Psoas muscle (tissue), 7 donors: ENCODE measurements at regions not wholly inside any gene's neighbourhood (a gene's known extent, or its start where the extent isn't known, plus 50 kb on each side); places are given as distances from the start of the nearest gene placed in this dataset.
"Not testable (repeated sequence)": the region's sequence is repeated elsewhere in the genome, so short reads cannot be mapped to it uniquely, and the experiment has no call there.

ENCODE experiments used
- ATAC-seq, 4 donors: fragments of 200-7000 bp; cut with Tn5 transposase; one replicate each; pipeline ENCODE4 v1.9.1; 2020; ENCODE audit warnings: moderate library complexity in 3 of 4, mild to moderate bottlenecking in 2 of 4
- DNase-seq, 2 donors: peaks; one replicate each; pipeline ENCODE4 v3.0.0-alpha.2; 2020
- H3K27ac ChIP-seq: fragments of 200-600 bp; one replicate; pipeline ENCODE4 v1.8.0; 2022
- H3K27me3 ChIP-seq, 3 donors: fragments of 200-600 bp in 1 of 3; one replicate each; pipeline versions ENCODE4 v1.6.1 to v1.8.0; 2013 to 2022; ENCODE audit warnings: low read length in 2 of 3, mild to moderate bottlenecking in 2 of 3, moderate library complexity in 1 of 3; ENCODE audit not compliant: insufficient read depth in 3 of 3
- H3K36me3 ChIP-seq, 2 donors: fragments of 200-600 bp in 1 of 2; one replicate each; pipeline versions ENCODE4 v1.6.1 to v1.8.0; 2013 to 2022; ENCODE audit warnings: low read depth in 1 of 2, mild to moderate bottlenecking in 1 of 2, moderate library complexity in 1 of 2; ENCODE audit not compliant: insufficient read depth in 1 of 2
- H3K4me1 ChIP-seq: fragments of 200-600 bp; one replicate; pipeline ENCODE4 v1.8.0; 2022
- H3K4me3 ChIP-seq: fragments of 200-600 bp; one replicate; pipeline ENCODE4 v1.8.0; 2022; ENCODE audit warnings: mild to moderate bottlenecking
- H3K9me3 ChIP-seq: fragments of 200-600 bp; one replicate; pipeline ENCODE4 v1.8.0; 2022
- WGBS, 3 donors: extraction: QIAGEN DNeasy Blood & Tissue Kit; methylation state at CpG; one replicate each; pipeline versions ENCODE4 v1.1.6 to v1.1.7; 2013; 5-methylcytosine and 5-hydroxymethylcytosine counted together
- intact Hi-C, 2 donors: fragments of 100-400 bp; cut with DNase I; formaldehyde crosslinking; loops; one replicate each; pipeline versions ENCODE4 v1.11.0 to v1.14.2; 2022
- TF ChIP-seq, protein P1 (sequence below): fragments of 200-600 bp; IDR thresholded peaks from one replicate; pipeline ENCODE4 v1.8.0; 2022; ENCODE audit warnings: antibody characterized with exemption
- donor health status: healthy with polysubstance abuse.
- donor health status: DM: no; HTN: no; CAD: no; lungs with moderate emphysema.
- donor health status: Bipolar disorder and iron deficiency.
- donor health status: healthy.
- donor health status: DM: yes; HTN: yes; CAD: no.
- donor health status: DM: no; HTN: no; CAD: no.
- donor health status: DM: yes; HTN: yes; CAD: no.

DNA sequence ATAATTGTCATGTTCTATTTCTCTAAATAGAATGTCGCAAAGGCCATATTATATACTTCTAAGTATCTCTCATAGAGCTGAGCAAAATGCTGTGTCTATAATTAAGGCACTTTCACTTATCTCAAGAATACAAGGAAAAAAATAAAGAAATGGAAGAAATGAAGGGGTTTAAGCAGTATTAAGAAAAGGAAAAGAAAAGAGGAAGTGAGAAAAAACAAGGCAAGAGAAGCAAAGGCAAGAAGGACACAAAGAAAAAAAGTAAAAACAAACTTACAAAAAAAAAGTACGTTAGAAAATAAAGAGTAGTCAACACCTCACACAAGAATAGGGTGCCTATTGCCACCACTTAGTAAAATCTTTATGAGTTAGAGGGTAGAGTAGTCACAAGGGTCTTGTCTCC is 506.2 kb downstream of the GABRG2 start:
- intact Hi-C loops, result no loop called here
- ATAC-seq (no peak), DNase-seq (no peak)
- Histone ChIP-seq H3K27me3 (no peaks in the 10 kb centered on the region), H3K4me1 (no peaks in the 10 kb centered on the region), H3K4me3 (no peak overlapping the region), H3K27ac (no peak overlapping the region), H3K36me3 (no peaks in the 10 kb centered on the region), H3K9me3 (no peaks in the 10 kb centered on the region)
- TF ChIP-seq, protein P1, sequence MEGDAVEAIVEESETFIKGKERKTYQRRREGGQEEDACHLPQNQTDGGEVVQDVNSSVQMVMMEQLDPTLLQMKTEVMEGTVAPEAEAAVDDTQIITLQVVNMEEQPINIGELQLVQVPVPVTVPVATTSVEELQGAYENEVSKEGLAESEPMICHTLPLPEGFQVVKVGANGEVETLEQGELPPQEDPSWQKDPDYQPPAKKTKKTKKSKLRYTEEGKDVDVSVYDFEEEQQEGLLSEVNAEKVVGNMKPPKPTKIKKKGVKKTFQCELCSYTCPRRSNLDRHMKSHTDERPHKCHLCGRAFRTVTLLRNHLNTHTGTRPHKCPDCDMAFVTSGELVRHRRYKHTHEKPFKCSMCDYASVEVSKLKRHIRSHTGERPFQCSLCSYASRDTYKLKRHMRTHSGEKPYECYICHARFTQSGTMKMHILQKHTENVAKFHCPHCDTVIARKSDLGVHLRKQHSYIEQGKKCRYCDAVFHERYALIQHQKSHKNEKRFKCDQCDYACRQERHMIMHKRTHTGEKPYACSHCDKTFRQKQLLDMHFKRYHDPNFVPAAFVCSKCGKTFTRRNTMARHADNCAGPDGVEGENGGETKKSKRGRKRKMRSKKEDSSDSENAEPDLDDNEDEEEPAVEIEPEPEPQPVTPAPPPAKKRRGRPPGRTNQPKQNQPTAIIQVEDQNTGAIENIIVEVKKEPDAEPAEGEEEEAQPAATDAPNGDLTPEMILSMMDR, result no peak
- WGBS, 3 donors, result 74 to 83% (median 82%) methylated on average over 2 of the region's 2 CpGs

DNA sequence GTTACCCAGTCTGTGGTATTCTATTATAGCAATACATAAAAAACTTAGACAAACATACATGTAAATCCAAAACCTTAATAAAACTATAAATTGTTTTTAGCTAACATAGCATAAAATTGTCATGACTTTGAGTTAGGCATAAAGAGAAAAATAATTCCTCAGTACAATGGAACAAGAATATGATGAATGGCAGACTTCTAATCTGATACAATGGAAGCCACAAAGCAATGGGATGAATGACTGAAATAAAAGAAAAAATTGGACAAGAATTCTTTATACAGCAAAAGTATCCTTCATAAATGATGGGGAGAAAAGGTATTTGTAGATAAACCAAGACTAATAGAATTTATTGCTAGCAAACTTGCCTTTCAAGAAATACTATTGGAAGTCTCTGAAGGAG is 524.2 kb downstream of the GABRG2 start:
- Histone ChIP-seq H3K27ac (no peak overlapping the region), H3K36me3 (no peaks in the 10 kb centered on the region), H3K4me1 (no peaks in the 10 kb centered on the region), H3K9me3 (no peaks in the 10 kb centered on the region), H3K27me3 (no peaks in the 10 kb centered on the region), H3K4me3 (no peak overlapping the region)
- TF ChIP-seq, protein P1, result no peak
- no peak for DNase-seq
- no peak for ATAC-seq
- intact Hi-C loops, result no loop called here

DNA sequence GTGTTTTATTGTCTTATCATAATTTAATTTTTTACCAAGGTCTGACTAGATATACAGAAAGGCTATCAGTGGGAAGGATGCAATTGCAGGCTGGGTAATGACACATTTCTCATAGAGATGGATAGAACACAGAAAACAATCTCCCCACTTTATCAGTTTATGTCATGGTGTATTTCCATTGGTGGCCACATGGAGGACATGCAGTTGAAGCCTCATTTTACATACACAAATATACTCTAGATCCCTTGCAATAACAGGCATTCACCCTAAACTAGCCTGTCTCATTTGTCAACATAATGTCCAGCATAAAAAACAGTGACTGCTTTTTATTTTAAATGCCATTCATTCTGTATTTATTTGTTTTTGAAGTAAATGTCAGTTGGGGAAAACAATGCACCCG is 526.3 kb downstream of the GABRG2 start:
- Histone ChIP-seq H3K9me3 (no peaks in the 10 kb centered on the region), H3K27me3 (no peaks in the 10 kb centered on the region), H3K4me3 (no peak overlapping the region), H3K27ac (no peak overlapping the region), H3K36me3 (no peaks in the 10 kb centered on the region), H3K4me1 (no peaks in the 10 kb centered on the region)
- WGBS, 3 donors, result 77 to 81% (median 81%) methylated on average over 1 of the region's 1 CpG
- ATAC-seq (no peak), DNase-seq (no peak)
- TF ChIP-seq, protein P1, result no peak
- intact Hi-C loops, result no loop called here

DNA sequence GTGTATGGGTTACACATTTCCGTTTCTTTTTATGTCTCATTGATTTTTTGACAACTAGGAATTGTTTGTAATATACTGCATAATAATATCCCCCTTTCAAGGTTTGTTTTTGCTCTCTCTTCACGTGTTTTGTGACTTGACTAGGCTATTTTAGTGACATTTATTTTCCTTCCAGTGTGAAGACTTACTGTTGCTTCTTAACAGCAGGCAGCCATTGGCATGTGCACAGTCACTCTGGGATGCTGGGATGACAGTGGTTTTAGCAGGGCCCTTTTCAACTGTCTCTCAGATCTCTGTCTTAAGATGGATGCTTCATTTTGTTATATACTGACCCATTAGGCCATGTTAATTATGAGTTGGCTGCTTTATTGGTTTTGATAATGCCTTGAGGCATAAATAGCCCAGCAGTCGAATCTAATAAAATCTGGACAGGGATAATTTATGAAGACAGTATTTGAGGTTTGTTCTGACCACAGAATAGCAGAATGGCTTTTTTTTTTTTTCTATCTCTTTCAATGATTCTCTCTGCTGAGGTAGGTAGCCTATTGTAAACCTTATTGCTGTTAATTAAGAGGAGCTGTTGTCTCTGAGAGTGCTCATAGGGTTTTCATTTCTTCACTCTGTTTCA is 536.0 kb downstream of the GABRG2 start:
- no peaks in the 10 kb centered on the region for H3K27me3 ChIP-seq
- DNase-seq (no peak), ATAC-seq (no peak)
- H3K4me1 ChIP-seq, result no peaks in the 10 kb centered on the region
- no peak overlapping the region for H3K4me3 ChIP-seq
- intact Hi-C loops, result no loop called here
- no peak overlapping the region for H3K27ac ChIP-seq
- 42 to 44% (median 42%) methylated on average over 3 of the region's 3 CpGs for WGBS, 3 donors
- no peaks in the 10 kb centered on the region for H3K36me3 ChIP-seq
- H3K9me3 ChIP-seq, result peaks cover 16% of the 10 kb centered on the region
- TF ChIP-seq, protein P1, result no peak

DNA sequence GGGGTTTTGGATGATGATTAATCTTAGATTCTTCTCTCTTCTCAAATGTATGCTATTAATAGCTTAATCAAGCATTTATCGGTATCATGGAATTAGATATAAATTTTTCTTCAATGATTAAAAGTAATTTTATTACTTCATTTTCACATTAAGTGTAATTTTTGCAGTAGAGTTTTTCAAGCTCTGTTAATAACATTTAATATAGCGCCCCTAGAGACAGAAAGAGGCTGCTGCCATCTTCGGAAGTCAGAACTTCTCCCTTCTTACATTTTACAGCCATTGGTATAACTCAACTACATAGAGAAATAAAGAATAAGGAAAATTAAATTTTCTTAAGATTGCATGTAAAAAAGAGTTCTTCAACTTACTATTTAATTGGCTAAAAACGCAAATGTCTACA is 540.3 kb downstream of the GABRG2 start:
- H3K9me3 ChIP-seq, result no peaks in the 10 kb centered on the region
- no peaks in the 10 kb centered on the region for H3K36me3 ChIP-seq
- 68 to 75% (median 71%) methylated on average over 4 of the region's 4 CpGs for WGBS, 3 donors
- H3K27ac ChIP-seq, result no peak overlapping the region
- no peaks in the 10 kb centered on the region for H3K27me3 ChIP-seq
- intact Hi-C loops, result no loop called here
- no peak for DNase-seq
- TF ChIP-seq, protein P1, result no peak
- no peaks in the 10 kb centered on the region for H3K4me1 ChIP-seq
- ATAC-seq, result no peak
- no peak overlapping the region for H3K4me3 ChIP-seq

DNA sequence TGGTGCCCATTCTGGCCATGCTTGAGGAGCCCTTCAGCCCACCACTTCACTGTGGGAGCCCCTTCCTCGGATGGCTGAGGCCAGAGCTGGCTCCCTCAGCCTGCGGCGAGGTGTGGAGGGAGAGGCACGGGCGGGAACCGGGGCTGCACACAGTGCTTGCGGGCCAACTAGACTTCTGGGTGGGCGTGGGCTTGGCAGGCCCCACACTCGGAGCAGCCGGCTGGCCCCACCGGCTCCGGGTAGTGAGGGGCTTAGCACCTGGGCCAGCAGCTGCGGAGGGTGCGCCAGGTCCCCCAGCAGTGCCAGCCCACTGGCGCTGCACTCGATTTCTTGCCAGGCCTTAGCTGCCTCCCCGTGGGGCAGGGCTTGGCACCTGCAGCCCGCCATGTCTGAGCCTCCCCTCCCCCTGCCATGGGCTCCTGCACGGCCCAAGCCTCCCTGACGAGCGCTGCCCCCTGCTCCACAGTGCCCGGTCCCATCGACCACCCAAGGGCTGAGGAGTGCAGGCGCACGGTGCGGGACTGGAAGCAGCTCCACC is 554.2 kb downstream of the GABRG2 start:
- H3K4me1 ChIP-seq, DNase-seq, intact Hi-C loops, H3K4me3 ChIP-seq, H3K27ac ChIP-seq, H3K9me3 ChIP-seq, H3K27me3 ChIP-seq, ATAC-seq, H3K36me3 ChIP-seq: not testable (repeated sequence)
- WGBS, 3 donors, result 91 to 93% (median 92%) methylated on average over 23 to 26 of the region's 26 CpGs
